ENCODE measurements at regions not wholly inside any gene's neighbourhood (a gene's known extent, or its start where the extent isn't known, plus 50 kb on each side); places are given as distances from the start of the nearest gene placed in this dataset.

DNA sequence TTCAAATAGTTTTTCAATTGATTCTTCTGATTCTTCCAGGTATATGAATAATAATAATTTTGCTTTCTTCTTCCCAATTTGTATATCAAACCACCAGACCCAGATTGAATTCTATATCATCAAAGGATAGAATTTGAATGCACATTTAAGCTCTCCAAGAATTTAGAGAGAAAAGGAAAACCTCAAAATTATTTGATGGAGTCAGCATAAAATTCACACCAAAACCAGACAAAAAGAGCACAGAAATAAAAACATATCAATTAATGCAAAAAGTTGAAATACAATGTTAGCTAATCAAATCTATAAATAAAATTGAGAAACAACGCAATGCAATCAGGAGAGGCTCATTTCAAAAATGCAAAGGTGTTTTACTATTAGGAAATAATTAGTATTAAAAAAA, 248.0 kb upstream of the HS6ST1 start:
- TF ChIP-seq, protein P1, sequence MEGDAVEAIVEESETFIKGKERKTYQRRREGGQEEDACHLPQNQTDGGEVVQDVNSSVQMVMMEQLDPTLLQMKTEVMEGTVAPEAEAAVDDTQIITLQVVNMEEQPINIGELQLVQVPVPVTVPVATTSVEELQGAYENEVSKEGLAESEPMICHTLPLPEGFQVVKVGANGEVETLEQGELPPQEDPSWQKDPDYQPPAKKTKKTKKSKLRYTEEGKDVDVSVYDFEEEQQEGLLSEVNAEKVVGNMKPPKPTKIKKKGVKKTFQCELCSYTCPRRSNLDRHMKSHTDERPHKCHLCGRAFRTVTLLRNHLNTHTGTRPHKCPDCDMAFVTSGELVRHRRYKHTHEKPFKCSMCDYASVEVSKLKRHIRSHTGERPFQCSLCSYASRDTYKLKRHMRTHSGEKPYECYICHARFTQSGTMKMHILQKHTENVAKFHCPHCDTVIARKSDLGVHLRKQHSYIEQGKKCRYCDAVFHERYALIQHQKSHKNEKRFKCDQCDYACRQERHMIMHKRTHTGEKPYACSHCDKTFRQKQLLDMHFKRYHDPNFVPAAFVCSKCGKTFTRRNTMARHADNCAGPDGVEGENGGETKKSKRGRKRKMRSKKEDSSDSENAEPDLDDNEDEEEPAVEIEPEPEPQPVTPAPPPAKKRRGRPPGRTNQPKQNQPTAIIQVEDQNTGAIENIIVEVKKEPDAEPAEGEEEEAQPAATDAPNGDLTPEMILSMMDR (IDR thresholded peaks at IDR 0.05) = no peak
- TF ChIP-seq EP300 (IDR thresholded peaks at IDR 0.05) = no peak
- TF ChIP-seq POLR2A (IDR thresholded peaks at IDR 0.05) = no peak

Measured in ovary (tissue), 3 donors.